HCT116 (cell line): ENCODE measurements at regions not wholly inside any gene's neighbourhood (a gene's known extent, or its start where the extent isn't known, plus 50 kb on each side); places are given as distances from the start of the nearest gene placed in this dataset.

Source experiments
- ATAC-seq: fragments of 200-7000 bp; cut with Tn5 transposase; 2 replicates; pipeline ENCODE4 v1.9.1; 2020; ENCODE audit warnings: mild to moderate bottlenecking, moderate library complexity
- BruUV-seq: library from RNA; stranded (reverse); fragments of 400-500 nt; replicated peaks from 2 replicates; lab custom pipeline; 2021; lab: Mats Ljungman, UMichigan
- CTCF ChIA-PET: fragments of 300-600 bp; sonication (Branson Sonifier 250); formaldehyde crosslinking; loops from one replicate; lab custom pipeline; 2021; ENCODE audit warnings: antibody characterized with exemption; lab: Charles Lee
- POLR2A ChIA-PET: fragments of 300-600, 350-600 bp; sonication (Branson Sonifier 250); formaldehyde crosslinking; loops from one replicate; lab custom pipeline; 2021; ENCODE audit warnings: antibody characterized with exemption; lab: Charles Lee
- RAD21 ChIA-PET, 2 experiments: fragments of 300-600 bp; sonication (Branson Sonifier 250); formaldehyde crosslinking; loops; one replicate each; lab custom pipeline; 2023; ENCODE audit warnings: low total read pairs in 2 of 2; ENCODE audit not compliant: uncharacterized antibody in 2 of 2, unreplicated experiment in 2 of 2, low non-redundant PET in 1 of 2; lab: Charles Lee
- DNase-seq: peaks from one replicate; pipeline ENCODE4 v3.0.0-alpha.2; 2010; ENCODE audit warnings: low read depth, low spot score
- H2AFZ ChIP-seq: fragments of 200-600 bp; shearing (Covaris generic), sonication (generic); 2 replicates; pipeline ENCODE4 v1.6.1; 2017; ENCODE audit warnings: low read depth, mixed run types, mixed read lengths, antibody characterized with exemption, low read length; ENCODE audit not compliant: poor library complexity, severe bottlenecking
- H3K27ac ChIP-seq: 2 replicates; pipeline ENCODE4 v1.5.1; 2012; ENCODE audit warnings: low read depth, low read length
- H3K27me3 ChIP-seq: fragments of 200-600 bp; sonication (generic); 2 replicates; pipeline ENCODE4 v1.6.1; 2016; ENCODE audit warnings: mixed run types, low read length, mixed read lengths; ENCODE audit not compliant: insufficient read depth
- H3K36me3 ChIP-seq, 2 experiments: fragments of 200-500 bp in 1 of 2; fragments of 200-600 bp in 1 of 2; sonication (Bioruptor generic) in 1 of 2; sonication (generic) in 1 of 2; 2 replicates each; pipeline versions ENCODE4 v1.5.1 to v1.6.1; 2014 to 2016; ENCODE audit warnings: low read length in 2 of 2, inconsistent platforms in 1 of 2, mixed read lengths in 1 of 2, mixed run types in 1 of 2; ENCODE audit not compliant: insufficient read depth in 2 of 2, control insufficient read depth in 1 of 2
- H3K4me1 ChIP-seq, 2 experiments: fragments of 200-600 bp in 1 of 2; sonication (generic) in 1 of 2; 2 replicates each; pipeline versions ENCODE4 v1.5.1 to v1.6.1; 2012 to 2017; ENCODE audit warnings: low read length in 2 of 2, inconsistent platforms in 1 of 2, mild to moderate bottlenecking in 1 of 2, mixed read lengths in 1 of 2, mixed run types in 1 of 2, moderate library complexity in 1 of 2; ENCODE audit not compliant: insufficient read depth in 2 of 2, control insufficient read depth in 1 of 2
- H3K4me2 ChIP-seq: fragments of 200-600 bp; sonication (generic); 2 replicates; pipeline ENCODE4 v1.6.1; 2017; ENCODE audit warnings: mixed run types, low read length, mixed read lengths
- H3K4me3 ChIP-seq, 2 experiments: fragments of 200-600 bp in 1 of 2; sonication (generic) in 1 of 2; replicated peaks in 1 of 2; 2 replicates each; pipeline ENCODE4 v1.5.1; 2011 to 2016; ENCODE audit warnings: low read length in 2 of 2, control low read depth in 1 of 2, low read depth in 1 of 2, mild to moderate bottlenecking in 1 of 2, mixed read lengths in 1 of 2, mixed run types in 1 of 2
- H3K79me2 ChIP-seq: fragments of 200-600 bp; sonication (generic); 2 replicates; pipeline ENCODE4 v1.6.1; 2017; ENCODE audit warnings: mild to moderate bottlenecking, mixed run types, low read length, moderate library complexity, mixed read lengths; ENCODE audit not compliant: insufficient read depth
- H3K9ac ChIP-seq: fragments of 200-600 bp; sonication (generic); 2 replicates; pipeline ENCODE4 v1.6.1; 2016; ENCODE audit warnings: low read length, mixed read lengths
- H3K9me2 ChIP-seq: fragments of 200-600 bp; sonication (generic), shearing (Covaris generic); 2 replicates; pipeline ENCODE4 v1.6.1; 2017; ENCODE audit warnings: mixed run types, mild to moderate bottlenecking, moderate library complexity; ENCODE audit not compliant: insufficient read depth
- H3K9me3 ChIP-seq, 2 experiments: fragments of 200-500 bp in 1 of 2; fragments of 200-600 bp in 1 of 2; sonication (Bioruptor generic) in 1 of 2; sonication (generic) in 1 of 2; 2 replicates each; pipeline ENCODE4 v1.6.1; 2014 to 2017; ENCODE audit warnings: low read length in 2 of 2, mixed read lengths in 2 of 2, inconsistent platforms in 1 of 2, low read depth in 1 of 2, mild to moderate bottlenecking in 1 of 2, mixed run types in 1 of 2, moderate library complexity in 1 of 2; ENCODE audit not compliant: control insufficient read depth in 1 of 2, insufficient read depth in 1 of 2
- H4K20me1 ChIP-seq: fragments of 200-600 bp; sonication (generic), shearing (Covaris generic); 2 replicates; pipeline ENCODE4 v1.6.1; 2017; ENCODE audit warnings: mixed run types, mild to moderate bottlenecking, moderate library complexity; ENCODE audit not compliant: insufficient read depth
- CBX3 ChIP-seq: IDR thresholded peaks from 2 replicates; pipeline ENCODE4 v1.6.1; 2012; ENCODE audit warnings: low read depth
- EGR1 ChIP-seq: IDR thresholded peaks from 2 replicates; pipeline ENCODE4 v1.6.1; 2012; ENCODE audit warnings: low read depth
- ELF1 ChIP-seq: IDR thresholded peaks from 2 replicates; pipeline ENCODE4 v1.6.1; 2012; ENCODE audit warnings: low read depth, borderline replicate concordance
- EZH2 ChIP-seq: fragments of 200-600 bp; sonication (generic); IDR thresholded peaks from 2 replicates; pipeline ENCODE4 v1.6.1; 2017; ENCODE audit warnings: antibody characterized with exemption, mixed run types
- EZH2phosphoT487 ChIP-seq: fragments of 200-600 bp; IDR thresholded peaks from 2 replicates; pipeline ENCODE4 v1.6.1; 2018; ENCODE audit warnings: antibody characterized with exemption, borderline replicate concordance
- POLR2A ChIP-seq: IDR thresholded peaks from 2 replicates; pipeline ENCODE4 v1.7.0; 2011; ENCODE audit warnings: borderline replicate concordance; ENCODE audit not compliant: insufficient read depth, insufficient read length; ENCODE audit errors: extremely low read depth
- POLR2AphosphoS5 ChIP-seq: IDR thresholded peaks from 2 replicates; pipeline ENCODE4 v1.6.1; 2011; ENCODE audit warnings: mild to moderate bottlenecking, low read depth, low read length, moderate library complexity
- RAD21 ChIP-seq: IDR thresholded peaks from 2 replicates; pipeline ENCODE4 v1.6.1; 2012; ENCODE audit warnings: low read depth, mild to moderate bottlenecking
- SIN3A ChIP-seq: IDR thresholded peaks from 2 replicates; pipeline ENCODE4 v1.6.1; 2012; ENCODE audit warnings: low read depth
- SRF ChIP-seq: IDR thresholded peaks from 2 replicates; pipeline ENCODE4 v1.6.1; 2012; ENCODE audit warnings: low read depth
- YY1 ChIP-seq: IDR thresholded peaks from 2 replicates; pipeline ENCODE4 v1.6.1; 2011; ENCODE audit warnings: low read length, low read depth, moderate library complexity, mild to moderate bottlenecking; ENCODE audit not compliant: insufficient replicate concordance; ENCODE audit errors: extremely low read depth
- ZNF274 ChIP-seq: fragments of 200-500 bp; sonication (Bioruptor generic); IDR thresholded peaks from 2 replicates; pipeline ENCODE4 v1.6.1; 2014; ENCODE audit warnings: mild to moderate bottlenecking, low read depth, low read length, inconsistent platforms
- intact Hi-C: fragments of 100-400 bp; cut with micrococcal nuclease; formaldehyde crosslinking; loops from 2 replicates; pipeline ENCODE4 v1.10.0; 2022
- TF ChIP-seq, protein P1 (sequence below): IDR thresholded peaks from 2 replicates; pipeline ENCODE4 v1.6.1; 2011; ENCODE audit warnings: mild to moderate bottlenecking, low read length, moderate library complexity; ENCODE audit not compliant: insufficient replicate concordance; ENCODE audit errors: extremely low read depth
- TF ChIP-seq, protein P2 (sequence below): IDR thresholded peaks from 2 replicates; pipeline ENCODE4 v1.6.1; 2012
- TF ChIP-seq, protein P3 (sequence below), 3 experiments: fragments of 200-600 bp in 1 of 3; sonication (generic) in 1 of 3; IDR thresholded peaks in 2 of 3; conservative IDR thresholded peaks in 1 of 3; 2 replicates each; pipeline ENCODE4 v1.5.1; 2012 to 2017; ENCODE audit warnings: low read depth in 2 of 3, low read length in 2 of 3, antibody characterized with exemption in 1 of 3, borderline replicate concordance in 1 of 3, control low read depth in 1 of 3, mild to moderate bottlenecking in 1 of 3, mixed read lengths in 1 of 3, mixed run types in 1 of 3, moderate library complexity in 1 of 3; ENCODE audit not compliant: insufficient read depth in 1 of 3

DNA sequence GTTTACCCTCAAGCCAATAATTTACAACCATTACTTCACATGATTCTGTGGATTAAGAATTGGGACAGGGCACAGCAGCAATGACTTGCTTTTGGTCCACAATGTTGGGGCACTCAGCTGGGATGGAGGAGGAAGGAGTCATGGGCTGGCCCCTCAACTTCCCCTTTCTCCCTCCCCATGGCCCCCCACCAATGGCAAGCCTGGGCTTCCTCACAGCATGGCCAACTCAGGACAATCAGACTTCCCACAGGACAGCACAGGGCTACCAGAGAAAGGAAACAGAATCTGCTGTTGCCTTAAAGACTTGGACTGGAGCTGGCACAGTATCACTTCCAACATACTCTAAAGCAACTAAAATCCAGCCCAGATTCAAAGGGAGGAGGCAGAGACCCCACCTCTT is 160.7 kb downstream of the PTPN20 start:
- Histone ChIP-seq H3K36me3 (no peaks in the 10 kb centered on the region), H2AFZ (no peak overlapping the region), H3K79me2 (no peaks in the 10 kb centered on the region)
- intact Hi-C loops, result no loop called here
- TF ChIP-seq SRF, result no peak
- TF ChIP-seq, protein P1, sequence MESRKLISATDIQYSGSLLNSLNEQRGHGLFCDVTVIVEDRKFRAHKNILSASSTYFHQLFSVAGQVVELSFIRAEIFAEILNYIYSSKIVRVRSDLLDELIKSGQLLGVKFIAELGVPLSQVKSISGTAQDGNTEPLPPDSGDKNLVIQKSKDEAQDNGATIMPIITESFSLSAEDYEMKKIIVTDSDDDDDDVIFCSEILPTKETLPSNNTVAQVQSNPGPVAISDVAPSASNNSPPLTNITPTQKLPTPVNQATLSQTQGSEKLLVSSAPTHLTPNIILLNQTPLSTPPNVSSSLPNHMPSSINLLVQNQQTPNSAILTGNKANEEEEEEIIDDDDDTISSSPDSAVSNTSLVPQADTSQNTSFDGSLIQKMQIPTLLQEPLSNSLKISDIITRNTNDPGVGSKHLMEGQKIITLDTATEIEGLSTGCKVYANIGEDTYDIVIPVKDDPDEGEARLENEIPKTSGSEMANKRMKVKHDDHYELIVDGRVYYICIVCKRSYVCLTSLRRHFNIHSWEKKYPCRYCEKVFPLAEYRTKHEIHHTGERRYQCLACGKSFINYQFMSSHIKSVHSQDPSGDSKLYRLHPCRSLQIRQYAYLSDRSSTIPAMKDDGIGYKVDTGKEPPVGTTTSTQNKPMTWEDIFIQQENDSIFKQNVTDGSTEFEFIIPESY, result no peak
- TF ChIP-seq, all 23 proteins: peak for 0
- H3K9ac ChIP-seq, result no peak overlapping the region
- H3K27ac ChIP-seq, result no peak overlapping the region
- ATAC-seq (no peak), DNase-seq (no peak)
- ChIA-PET CTCF (interaction anchor here (1.7 kb wide), 1 partner anchor 24 kb away, joined by 5 read pairs; no protein-coding TSS in a partner anchor), RAD21 (no interaction called here), POLR2A (no interaction called here)
- H3K9me3 ChIP-seq, result no peaks in the 10 kb centered on the region
- no peak overlapping the region for H3K4me3 ChIP-seq
- no peaks in the 10 kb centered on the region for H3K9me2 ChIP-seq
- no peaks in the 10 kb centered on the region for H4K20me1 ChIP-seq
- peaks cover 13% of the 10 kb centered on the region; the same call in 1 of the 2 replicates for H3K27me3 ChIP-seq
- no peak overlapping the region for H3K4me2 ChIP-seq
- no TSS peak for BruUV-seq
- H3K4me1 ChIP-seq, result no peaks in the 10 kb centered on the region

DNA sequence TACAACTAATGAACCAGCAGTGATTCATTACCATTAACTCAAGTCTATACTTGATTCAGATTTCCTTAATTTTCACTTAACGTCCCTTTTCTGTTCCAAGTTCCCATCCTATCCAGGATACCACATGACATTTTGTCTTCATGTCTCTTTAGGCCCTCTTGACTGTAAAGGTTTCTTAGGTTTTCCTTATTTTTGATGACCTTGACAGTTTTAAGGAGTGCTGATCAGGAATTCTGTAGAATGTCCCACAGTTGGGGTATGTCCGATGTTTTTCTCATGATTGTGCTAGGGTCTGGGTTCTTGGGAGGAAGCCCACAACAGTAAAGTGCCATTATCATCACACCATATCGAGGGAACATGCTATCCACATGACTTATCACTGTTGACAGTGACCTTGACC is 162.7 kb downstream of the PTPN20 start:
- no peak for DNase-seq
- Histone ChIP-seq H3K27me3 (peaks cover 13% of the 10 kb centered on the region; the same call in 1 of the 2 replicates), H3K4me2 (no peak overlapping the region), H4K20me1 (no peaks in the 10 kb centered on the region), H3K4me1 (no peaks in the 10 kb centered on the region), H3K4me3 (no peak overlapping the region), H3K27ac (no peak overlapping the region), H3K79me2 (no peaks in the 10 kb centered on the region), H2AFZ (no peak overlapping the region), H3K9me3 (no peaks in the 10 kb centered on the region), H3K9ac (no peak overlapping the region), H3K9me2 (no peaks in the 10 kb centered on the region), H3K36me3 (no peaks in the 10 kb centered on the region)
- no TSS peak for BruUV-seq
- ChIA-PET RAD21 (no interaction called here), POLR2A (no interaction called here), CTCF (no interaction called here)
- ATAC-seq, result no peak
- intact Hi-C loops, result no loop called here
- no peak for TF ChIP-seq YY1
- no peak for TF ChIP-seq EGR1
- TF ChIP-seq SIN3A, result no peak
- TF ChIP-seq EZH2, result no peak
- TF ChIP-seq EZH2phosphoT487, result no peak
- TF ChIP-seq SRF, result no peak
- no peak for TF ChIP-seq ELF1
- TF ChIP-seq CBX3, result no peak
- TF ChIP-seq POLR2A, result no peak
- TF ChIP-seq ZNF274, result no peak
- TF ChIP-seq, protein P2, sequence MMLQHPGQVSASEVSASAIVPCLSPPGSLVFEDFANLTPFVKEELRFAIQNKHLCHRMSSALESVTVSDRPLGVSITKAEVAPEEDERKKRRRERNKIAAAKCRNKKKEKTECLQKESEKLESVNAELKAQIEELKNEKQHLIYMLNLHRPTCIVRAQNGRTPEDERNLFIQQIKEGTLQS, result no peak
- TF ChIP-seq, protein P3, sequence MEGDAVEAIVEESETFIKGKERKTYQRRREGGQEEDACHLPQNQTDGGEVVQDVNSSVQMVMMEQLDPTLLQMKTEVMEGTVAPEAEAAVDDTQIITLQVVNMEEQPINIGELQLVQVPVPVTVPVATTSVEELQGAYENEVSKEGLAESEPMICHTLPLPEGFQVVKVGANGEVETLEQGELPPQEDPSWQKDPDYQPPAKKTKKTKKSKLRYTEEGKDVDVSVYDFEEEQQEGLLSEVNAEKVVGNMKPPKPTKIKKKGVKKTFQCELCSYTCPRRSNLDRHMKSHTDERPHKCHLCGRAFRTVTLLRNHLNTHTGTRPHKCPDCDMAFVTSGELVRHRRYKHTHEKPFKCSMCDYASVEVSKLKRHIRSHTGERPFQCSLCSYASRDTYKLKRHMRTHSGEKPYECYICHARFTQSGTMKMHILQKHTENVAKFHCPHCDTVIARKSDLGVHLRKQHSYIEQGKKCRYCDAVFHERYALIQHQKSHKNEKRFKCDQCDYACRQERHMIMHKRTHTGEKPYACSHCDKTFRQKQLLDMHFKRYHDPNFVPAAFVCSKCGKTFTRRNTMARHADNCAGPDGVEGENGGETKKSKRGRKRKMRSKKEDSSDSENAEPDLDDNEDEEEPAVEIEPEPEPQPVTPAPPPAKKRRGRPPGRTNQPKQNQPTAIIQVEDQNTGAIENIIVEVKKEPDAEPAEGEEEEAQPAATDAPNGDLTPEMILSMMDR (IDR thresholded peaks at IDR 0.05 in 2 of 3, conservative IDR thresholded peaks at IDR 0.05 in 1 of 3; ENCODE audit: borderline replicate concordance in 1 of 3, insufficient read depth in 1 of 3, low read depth in 2 of 3, low read length in 2 of 3), result no peak
- no peak for TF ChIP-seq RAD21
- no peak for TF ChIP-seq POLR2AphosphoS5
